SU-DHL-6 (cell line): ENCODE measurements at regions not wholly inside any gene's neighbourhood (a gene's known extent, or its start where the extent isn't known, plus 50 kb on each side); places are given as distances from the start of the nearest gene placed in this dataset.

Experiments used
- H2AFZ ChIP-seq: fragments of 200-600 bp; sonication (generic); 2 replicates; pipeline ENCODE4 v1.6.1; 2014; ENCODE audit warnings: low read depth, mild to moderate bottlenecking, moderate library complexity, mixed read lengths, antibody characterized with exemption, low read length; ENCODE audit not compliant: severe bottlenecking
- H3F3A ChIP-seq: fragments of 200-600 bp; shearing (Covaris generic); 2 replicates; pipeline ENCODE4 v1.6.0; 2016; ENCODE audit warnings: antibody characterized with exemption, mild to moderate bottlenecking; ENCODE audit not compliant: insufficient read depth
- H3K27ac ChIP-seq: fragments of 200-600 bp; sonication (generic); 2 replicates; pipeline ENCODE4 v1.5.1; 2016; ENCODE audit warnings: low read depth, mild to moderate bottlenecking, low read length, moderate library complexity, mixed read lengths
- H3K27me3 ChIP-seq: fragments of 200-600 bp; sonication (generic), shearing (Covaris generic); 2 replicates; pipeline ENCODE4 v1.6.0; 2014; ENCODE audit warnings: mild to moderate bottlenecking, low read length
- H3K36me3 ChIP-seq: fragments of 200-600 bp; sonication (generic); 2 replicates; pipeline ENCODE4 v1.6.1; 2014; ENCODE audit warnings: mild to moderate bottlenecking, low read length, mixed read lengths
- H3K4me2 ChIP-seq: fragments of 300-600, 200-600 bp; shearing (Covaris generic), sonication (generic); 2 replicates; pipeline ENCODE4 v1.6.0; 2014; ENCODE audit warnings: low read length, low read depth, mild to moderate bottlenecking; ENCODE audit not compliant: poor library complexity, severe bottlenecking
- H3K4me3 ChIP-seq: fragments of 200-600 bp; sonication (generic); 2 replicates; pipeline ENCODE4 v1.5.1; 2014; ENCODE audit warnings: antibody characterized with exemption, low read length, mild to moderate bottlenecking, mixed read lengths; ENCODE audit not compliant: insufficient read depth, poor library complexity, severe bottlenecking
- H3K79me2 ChIP-seq: fragments of 200-600 bp; sonication (generic); 2 replicates; pipeline ENCODE4 v1.6.1; 2014; ENCODE audit warnings: mild to moderate bottlenecking, low read length, moderate library complexity; ENCODE audit not compliant: insufficient read depth
- H3K9ac ChIP-seq: fragments of 200-600 bp; sonication (generic); 2 replicates; pipeline ENCODE4 v1.7.0; 2014; ENCODE audit warnings: mild to moderate bottlenecking, low read length
- H3K9me2 ChIP-seq: fragments of 200-600 bp; sonication (generic); replicated peaks from 2 replicates; pipeline ENCODE4 v1.6.1; 2014; ENCODE audit warnings: low read length; ENCODE audit not compliant: insufficient read depth
- H3K9me3 ChIP-seq: fragments of 200-600 bp; sonication (generic); 2 replicates; pipeline ENCODE4 v1.6.1; 2014; ENCODE audit warnings: low read length, mixed read lengths; ENCODE audit not compliant: insufficient read depth
- H4K20me1 ChIP-seq: fragments of 200-600 bp; sonication (generic); 2 replicates; pipeline ENCODE4 v1.6.1; 2014; ENCODE audit warnings: low read depth, mild to moderate bottlenecking, antibody characterized with exemption, low read length, moderate library complexity, mixed read lengths
- EZH2phosphoT487 ChIP-seq: fragments of 200-600 bp; sonication (generic), shearing (Covaris generic); conservative IDR thresholded peaks from 2 replicates; pipeline ENCODE4 v1.6.1; 2018; ENCODE audit warnings: mild to moderate bottlenecking, antibody characterized with exemption, low read length, moderate library complexity, mixed read lengths
- TF ChIP-seq, protein P1 (sequence below): fragments of 200-600 bp; sonication (generic); IDR thresholded peaks from one replicate; pipeline ENCODE4 v1.5.1; 2017; ENCODE audit warnings: antibody characterized with exemption, mild to moderate bottlenecking, low read length, moderate library complexity; ENCODE audit not compliant: insufficient read depth, poor library complexity, severe bottlenecking

DNA sequence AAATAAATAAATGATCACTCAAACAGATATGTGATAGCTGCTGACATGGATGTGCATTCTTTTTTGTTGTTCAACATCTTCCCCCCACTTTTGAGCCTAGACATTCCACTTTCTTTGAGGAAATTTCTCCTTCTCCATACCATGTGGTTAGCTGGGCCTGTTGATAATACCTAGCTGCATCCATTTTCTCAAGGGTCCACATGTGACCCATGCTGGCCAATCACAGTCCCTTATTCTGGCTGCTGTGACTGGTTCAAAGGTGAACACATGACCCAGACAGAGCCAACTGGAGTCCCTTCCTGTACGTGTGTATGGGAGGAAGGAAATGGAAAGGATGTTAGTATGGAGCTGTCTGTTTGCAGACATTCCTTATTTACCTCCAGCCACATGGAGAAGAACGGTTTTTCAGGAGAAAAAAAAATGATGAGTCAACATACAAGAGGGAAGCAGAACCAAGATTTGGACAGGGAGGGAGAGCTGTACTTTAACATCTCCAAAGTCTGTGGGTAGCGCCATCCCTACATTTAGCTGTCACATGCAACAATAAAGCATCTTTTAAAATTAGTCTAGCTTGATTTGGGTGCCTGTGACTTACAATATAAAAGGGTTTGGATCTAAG, 391.7 kb upstream of the TBX3 start:
- H3K27ac ChIP-seq, result no peak overlapping the region
- H3K36me3 ChIP-seq, result no peaks in the 10 kb centered on the region
- H3K79me2 ChIP-seq, result no peaks in the 10 kb centered on the region
- no peak overlapping the region for H3K4me2 ChIP-seq
- no peaks in the 10 kb centered on the region for H3F3A ChIP-seq
- H3K9me3 ChIP-seq, result no peaks in the 10 kb centered on the region
- H3K27me3 ChIP-seq, result no peaks in the 10 kb centered on the region
- no peak overlapping the region for H3K4me3 ChIP-seq
- no peaks in the 10 kb centered on the region for H4K20me1 ChIP-seq
- H2AFZ ChIP-seq, result no peak overlapping the region
- H3K9ac ChIP-seq, result no peak overlapping the region
- no peaks in the 10 kb centered on the region; the same call in 1 of the 2 replicates for H3K9me2 ChIP-seq
- TF ChIP-seq EZH2phosphoT487, result no peak
- TF ChIP-seq, protein P1, sequence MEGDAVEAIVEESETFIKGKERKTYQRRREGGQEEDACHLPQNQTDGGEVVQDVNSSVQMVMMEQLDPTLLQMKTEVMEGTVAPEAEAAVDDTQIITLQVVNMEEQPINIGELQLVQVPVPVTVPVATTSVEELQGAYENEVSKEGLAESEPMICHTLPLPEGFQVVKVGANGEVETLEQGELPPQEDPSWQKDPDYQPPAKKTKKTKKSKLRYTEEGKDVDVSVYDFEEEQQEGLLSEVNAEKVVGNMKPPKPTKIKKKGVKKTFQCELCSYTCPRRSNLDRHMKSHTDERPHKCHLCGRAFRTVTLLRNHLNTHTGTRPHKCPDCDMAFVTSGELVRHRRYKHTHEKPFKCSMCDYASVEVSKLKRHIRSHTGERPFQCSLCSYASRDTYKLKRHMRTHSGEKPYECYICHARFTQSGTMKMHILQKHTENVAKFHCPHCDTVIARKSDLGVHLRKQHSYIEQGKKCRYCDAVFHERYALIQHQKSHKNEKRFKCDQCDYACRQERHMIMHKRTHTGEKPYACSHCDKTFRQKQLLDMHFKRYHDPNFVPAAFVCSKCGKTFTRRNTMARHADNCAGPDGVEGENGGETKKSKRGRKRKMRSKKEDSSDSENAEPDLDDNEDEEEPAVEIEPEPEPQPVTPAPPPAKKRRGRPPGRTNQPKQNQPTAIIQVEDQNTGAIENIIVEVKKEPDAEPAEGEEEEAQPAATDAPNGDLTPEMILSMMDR, result no peak

DNA sequence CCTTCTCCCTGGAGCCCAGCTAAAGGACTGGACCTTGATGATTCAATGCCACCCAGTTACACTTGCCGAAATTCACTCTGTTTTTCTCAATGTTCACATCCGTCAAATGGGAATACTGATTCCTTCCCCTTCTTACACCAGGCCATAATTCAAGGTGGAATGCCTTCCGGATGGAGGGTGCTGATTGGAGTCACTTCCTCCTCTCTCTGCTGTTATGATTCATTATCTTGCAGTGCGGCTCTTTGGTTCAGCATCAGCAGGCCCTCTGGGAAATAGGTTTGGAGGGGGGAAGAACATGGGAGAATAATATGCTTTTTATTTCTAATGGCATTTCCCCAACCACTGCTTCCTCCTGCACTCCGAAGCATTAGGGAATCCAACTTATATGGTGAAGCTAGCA, 390.6 kb upstream of the TBX3 start:
- Histone ChIP-seq H3K27ac (no peak overlapping the region), H3K9me2 (no peaks in the 10 kb centered on the region; the same call in 1 of the 2 replicates), H4K20me1 (no peaks in the 10 kb centered on the region), H3K27me3 (no peaks in the 10 kb centered on the region), H2AFZ (no peak overlapping the region), H3K4me2 (no peak overlapping the region), H3K9ac (no peak overlapping the region), H3F3A (no peaks in the 10 kb centered on the region), H3K79me2 (no peaks in the 10 kb centered on the region), H3K9me3 (no peaks in the 10 kb centered on the region), H3K4me3 (no peak overlapping the region), H3K36me3 (no peaks in the 10 kb centered on the region)
- TF ChIP-seq, protein P1, result no peak
- no peak for TF ChIP-seq EZH2phosphoT487

DNA sequence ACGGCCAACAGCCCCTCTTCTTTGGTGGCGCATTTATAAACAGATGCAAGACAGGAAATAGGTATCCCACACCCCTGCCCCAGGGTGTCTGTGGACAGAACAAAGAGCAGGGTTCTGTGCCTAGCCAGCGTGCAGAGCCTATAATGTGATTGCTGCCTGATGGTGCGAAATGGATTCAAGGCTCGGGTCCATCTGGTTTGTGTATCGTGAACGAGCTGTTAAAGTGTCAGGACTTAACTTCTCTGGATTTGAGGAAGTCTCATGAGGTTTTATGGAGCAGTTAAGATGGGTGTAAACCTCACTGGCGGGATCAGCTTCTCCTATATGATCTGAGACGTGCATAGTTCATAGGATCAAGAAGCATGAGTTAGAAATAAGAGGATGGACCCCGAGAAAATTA, 388.7 kb upstream of the TBX3 start:
- Histone ChIP-seq H3K9ac (no peak overlapping the region), H3K4me3 (no peak overlapping the region), H2AFZ (no peak overlapping the region), H3K9me2 (no peaks in the 10 kb centered on the region; the same call in 1 of the 2 replicates), H3K79me2 (no peaks in the 10 kb centered on the region), H3K9me3 (no peaks in the 10 kb centered on the region), H3F3A (no peaks in the 10 kb centered on the region), H4K20me1 (no peaks in the 10 kb centered on the region), H3K27ac (no peak overlapping the region), H3K27me3 (no peaks in the 10 kb centered on the region), H3K36me3 (no peaks in the 10 kb centered on the region), H3K4me2 (no peak overlapping the region)
- TF ChIP-seq, protein P1, result no peak
- no peak for TF ChIP-seq EZH2phosphoT487
